Daoy (cell line): ENCODE measurements at regions not wholly inside any gene's neighbourhood (a gene's known extent, or its start where the extent isn't known, plus 50 kb on each side); places are given as distances from the start of the nearest gene placed in this dataset.

Source experiments
- DNase-seq: peaks from one replicate; pipeline ENCODE4 v3.0.0-alpha.2; 2015; ENCODE audit warnings: low read depth

DNA sequence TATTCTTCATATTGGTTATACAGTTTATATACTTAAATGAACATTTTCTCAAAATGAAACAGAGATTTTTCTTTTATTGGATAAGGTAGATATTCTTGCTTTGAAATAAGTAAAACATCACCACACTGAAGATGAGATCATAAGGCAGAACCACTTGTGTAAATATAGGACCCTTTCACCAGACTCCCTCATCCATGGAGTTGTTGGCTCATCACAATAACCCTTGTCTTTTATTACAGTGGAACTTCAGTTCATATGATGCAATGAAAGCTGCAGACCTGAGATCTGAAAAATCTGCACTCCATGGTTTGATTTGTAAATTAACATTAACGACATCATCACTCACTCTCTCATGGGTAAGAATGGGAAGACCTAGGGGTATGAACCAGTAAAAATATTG, 51.9 kb upstream of the DBX2 start:
- DNase-seq, result no peak

DNA sequence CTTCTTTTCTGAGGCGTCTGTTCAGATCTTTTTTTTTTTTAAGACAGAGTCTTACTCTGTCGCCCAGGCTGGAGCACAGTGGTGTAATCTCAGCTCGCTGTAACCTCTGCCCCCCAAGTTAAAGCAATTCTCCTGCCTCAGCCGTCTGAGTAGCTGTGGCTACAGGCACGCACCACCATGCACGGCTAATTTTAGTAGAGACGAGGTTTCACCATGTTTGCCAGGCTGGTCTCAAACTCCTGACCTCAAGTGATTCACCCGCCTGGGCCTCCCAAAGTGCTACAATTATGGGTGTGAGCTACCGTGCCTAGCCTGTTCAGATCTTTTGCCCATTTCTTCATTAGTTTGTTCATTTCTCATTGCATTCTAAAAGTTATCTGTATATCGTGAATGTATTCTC, 55.1 kb upstream of the DBX2 start:
- DNase-seq, result no peak

DNA sequence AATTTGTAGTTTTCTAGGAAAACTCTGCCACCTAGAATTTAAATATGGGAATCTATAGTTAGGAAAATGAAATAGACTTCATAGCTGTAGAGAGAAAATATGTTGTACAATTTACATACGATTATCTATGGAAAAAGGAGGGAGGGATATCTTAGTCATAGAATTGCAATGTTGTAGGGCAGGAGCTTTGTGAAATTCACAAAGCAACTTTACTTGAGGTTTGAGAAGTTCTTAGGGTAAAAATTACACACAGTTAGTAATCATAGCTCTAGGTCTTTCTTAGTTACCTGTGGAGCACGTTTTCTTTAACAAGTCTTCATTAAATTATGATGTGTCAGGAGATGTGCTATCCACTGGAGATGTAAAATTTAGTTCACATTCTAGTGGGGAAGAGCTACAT, 61.4 kb upstream of the DBX2 start:
- DNase-seq, result no peak

DNA sequence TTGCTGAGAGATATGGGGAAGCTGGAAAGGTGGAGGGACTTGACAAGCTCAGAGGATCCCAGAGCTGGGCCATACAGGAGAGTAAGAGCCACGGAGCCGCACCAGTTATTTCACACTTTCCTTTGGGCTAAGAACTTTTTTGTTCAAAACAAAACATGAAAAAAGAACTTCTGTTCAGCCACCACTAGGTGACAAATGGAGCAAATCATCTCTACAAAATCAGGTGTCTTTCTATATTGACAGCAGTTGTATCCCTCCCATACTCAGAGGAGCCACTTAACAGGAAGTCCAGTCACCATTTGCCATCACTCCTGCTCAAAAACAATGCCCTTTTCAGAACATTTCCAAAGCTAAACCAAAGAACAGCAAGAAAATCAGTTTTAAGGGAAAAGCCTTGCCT, 70.3 kb upstream of the DBX2 start:
- no peak for DNase-seq

DNA sequence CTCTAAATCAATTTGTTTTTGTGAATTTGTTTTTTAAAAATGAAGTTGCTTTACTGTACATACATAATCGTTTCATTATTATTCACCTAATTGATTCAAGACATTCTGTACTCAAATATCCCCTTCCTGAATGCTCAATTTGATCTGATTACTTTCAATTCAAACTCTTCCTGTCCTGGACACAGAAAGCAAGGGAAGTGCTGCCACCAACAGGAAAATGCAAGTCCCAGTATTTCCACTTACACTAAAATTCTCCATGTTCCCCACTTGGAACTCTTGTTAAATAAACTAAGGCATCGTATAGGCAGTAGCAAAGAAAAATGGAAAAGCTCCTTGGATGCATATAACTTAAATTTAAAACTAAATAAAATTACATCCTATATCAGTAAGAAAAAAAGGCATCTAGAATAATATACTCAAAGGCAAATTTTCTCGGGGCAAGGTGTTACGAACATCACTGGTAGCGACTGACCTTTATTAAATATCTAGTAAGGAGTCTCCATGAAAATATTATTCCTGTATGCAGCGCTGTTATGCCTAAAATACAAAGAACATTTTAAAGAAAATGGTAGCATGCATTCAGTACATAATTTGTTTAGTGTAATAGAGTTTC, 72.0 kb upstream of the DBX2 start:
- DNase-seq, result peak; percentile 36

DNA sequence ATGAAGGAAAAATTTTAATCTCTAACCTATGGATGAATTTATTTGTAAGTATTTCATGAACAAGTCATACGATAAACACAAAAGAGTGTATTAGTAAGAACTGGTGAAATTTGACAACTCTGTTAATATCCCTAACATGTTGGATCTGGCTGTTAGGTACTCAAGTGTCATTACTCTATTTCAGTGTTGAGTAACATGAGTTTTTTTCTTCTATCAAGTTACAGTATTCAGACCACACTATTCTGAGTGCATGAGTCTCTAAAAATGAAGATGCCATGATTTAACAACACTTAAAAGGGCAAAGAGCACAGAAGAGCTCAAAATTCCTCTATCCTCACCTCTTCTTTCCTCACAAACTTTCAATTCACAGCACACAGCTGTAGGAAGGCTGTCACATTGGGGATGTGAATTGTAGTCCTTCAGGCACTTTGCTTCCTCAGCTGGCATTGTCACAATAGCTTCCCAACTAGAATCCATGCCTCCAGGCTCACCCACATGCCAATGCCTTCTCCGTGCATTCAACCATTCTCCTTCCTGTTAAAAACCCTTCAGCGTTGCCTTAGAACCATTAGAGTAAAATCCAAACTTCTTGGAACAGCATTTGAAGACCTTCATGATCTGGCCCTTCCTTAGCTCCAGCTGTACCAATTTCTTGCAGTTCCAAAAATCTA, 73.7 kb upstream of the DBX2 start:
- no peak for DNase-seq

DNA sequence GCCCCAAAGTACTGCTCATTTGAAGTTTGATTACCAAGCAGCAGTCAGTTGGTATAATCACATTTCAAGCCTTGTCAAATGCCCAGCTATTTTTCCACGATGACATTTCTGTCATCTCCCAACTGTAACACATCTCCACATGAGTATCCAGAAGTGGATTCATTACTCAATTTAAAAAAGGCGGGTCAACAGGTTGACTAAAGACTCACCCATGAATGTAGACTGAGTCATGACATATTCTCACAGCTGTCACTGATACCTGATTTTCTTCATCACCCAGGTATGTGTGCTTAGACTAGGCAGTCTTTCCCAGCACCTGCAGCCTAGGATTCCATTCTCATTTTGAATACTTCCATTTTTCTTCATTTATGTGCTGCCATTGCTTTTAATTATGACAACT, 75.1 kb upstream of the DBX2 start:
- no peak for DNase-seq

DNA sequence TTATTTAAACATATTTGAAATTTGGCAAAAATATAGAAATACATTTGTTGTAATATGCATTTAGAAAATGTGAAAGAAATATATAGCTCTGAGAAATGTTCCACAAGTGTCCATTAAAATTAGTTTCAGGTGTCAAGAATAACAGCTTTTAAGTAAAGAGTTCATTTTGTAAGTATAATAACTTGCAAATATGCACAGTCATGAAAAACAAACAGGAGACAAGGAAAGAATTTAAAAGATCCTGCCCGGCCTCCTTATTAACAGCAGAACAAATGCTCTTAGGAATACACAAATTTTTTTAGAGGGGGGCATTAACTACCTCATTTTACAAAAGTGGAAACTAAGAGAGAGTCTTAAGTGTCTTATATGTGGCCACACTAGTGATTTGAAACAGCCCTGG, 77.7 kb upstream of the DBX2 start:
- DNase-seq, result no peak

DNA sequence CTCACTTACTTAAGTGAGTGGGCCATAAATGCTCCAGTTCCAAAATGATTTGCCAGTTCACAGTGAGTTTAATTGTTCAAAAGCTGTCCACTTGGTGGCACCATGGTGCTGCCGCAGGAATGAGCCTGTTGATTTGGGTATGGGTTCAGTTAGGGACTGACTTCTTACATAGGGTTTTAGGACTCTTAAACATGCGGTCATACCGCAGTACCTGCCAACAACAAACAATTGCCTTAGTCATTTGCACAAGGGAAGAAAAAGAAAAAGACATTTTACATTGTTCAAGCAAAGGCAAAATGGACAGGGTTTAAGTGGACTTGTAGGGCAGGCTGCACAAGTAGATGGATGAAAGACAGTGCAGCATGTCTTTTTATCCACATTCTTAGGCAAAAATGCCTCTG, 80.0 kb upstream of the DBX2 start:
- peak; percentile 61 for DNase-seq

DNA sequence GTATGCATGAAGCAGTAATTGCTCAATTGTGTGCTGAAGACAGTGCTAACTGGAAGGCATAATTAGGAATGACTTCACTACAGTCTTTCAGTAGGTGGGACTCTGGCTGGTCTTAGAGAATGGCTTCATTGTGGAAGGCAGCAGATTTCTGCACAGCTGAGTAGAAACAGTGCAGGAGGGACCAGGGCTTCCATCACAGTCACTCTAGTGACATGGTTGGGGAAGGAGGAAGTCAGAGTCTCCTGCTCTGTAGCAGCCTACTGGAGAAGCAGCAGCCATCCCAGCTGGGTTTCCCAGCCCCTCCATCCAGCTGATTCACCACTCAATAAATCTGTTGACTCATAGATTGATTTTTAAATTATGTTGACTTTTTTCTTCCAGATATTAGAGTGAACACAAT, 80.6 kb upstream of the DBX2 start:
- DNase-seq, result no peak

DNA sequence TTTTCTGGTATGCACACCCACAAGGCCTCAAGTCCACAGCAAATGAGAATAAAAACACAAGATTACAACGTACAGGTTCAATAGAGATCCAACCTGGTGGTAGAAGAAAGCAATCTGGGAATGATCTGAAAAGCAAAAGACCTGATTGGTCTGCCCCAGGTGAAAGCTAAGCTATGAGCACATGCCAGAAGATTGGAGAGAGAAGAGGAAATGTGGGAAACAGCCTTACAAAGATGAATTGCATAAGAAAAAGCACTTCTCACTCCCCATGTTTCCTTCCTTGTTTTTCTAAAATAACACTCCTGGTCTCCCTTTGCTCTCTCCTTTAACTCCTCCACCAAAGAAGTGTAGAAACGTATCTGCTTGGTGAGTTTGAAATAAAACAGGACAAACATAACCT, 77.3 kb upstream of the ANO6 start:
- no peak for DNase-seq

DNA sequence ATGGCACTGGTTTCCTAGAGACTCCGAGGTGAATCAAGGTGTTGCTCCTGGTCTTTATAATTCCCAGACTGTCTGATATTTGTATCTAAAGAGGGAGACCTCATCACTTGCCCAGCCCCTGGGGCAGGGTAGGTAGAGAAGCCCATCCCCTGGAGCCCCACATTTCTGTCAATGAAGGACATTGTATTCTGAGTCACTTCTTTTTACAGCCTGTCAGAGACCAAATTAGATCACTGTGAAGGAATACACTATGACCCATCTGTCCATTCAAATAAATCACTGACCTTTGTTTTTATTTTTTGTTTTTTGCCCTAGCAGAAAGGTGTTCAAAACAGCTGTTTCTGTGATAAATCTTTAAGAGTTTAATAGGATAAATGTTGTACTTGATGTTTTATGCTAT, 67.9 kb upstream of the ANO6 start:
- DNase-seq, result no peak

DNA sequence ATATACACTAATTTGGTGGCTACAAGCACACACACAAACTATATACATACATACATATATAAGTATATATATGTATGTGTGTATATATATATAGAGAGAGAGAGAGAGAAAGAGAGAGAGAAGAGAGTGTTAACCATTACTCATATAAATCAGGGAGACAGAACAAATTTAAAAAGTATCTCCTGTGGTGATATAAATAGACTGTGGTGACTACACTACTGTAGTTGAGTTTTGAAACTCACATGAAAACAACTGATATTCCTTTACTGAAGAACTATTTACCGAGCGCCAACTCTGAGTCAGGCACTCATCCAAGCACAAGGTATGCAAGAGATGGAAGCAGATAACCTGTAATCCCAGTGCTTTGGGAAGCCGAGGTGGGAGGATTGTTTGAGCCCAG, 67.3 kb upstream of the ANO6 start:
- DNase-seq, result no peak

DNA sequence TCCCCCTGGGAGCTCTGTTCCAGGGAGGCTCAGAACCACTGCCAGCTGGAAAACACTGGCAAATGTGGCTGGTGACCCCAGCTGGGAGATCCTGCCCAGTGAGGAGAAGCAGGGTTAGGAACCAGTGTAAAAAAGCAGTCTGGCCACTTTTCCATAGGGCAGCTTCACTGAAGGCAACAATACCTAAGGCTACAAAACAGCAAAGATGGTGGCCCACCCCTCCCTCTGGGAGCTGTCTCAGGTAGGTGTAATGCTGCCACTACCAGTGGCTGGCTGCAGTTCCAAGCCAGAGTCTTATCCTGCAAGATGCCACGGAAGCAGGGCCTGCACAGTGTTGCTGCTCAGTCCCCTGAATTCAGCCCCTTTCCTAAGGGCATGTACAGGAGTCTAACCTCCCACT, 50.6 kb upstream of the ANO6 start:
- no peak for DNase-seq

DNA sequence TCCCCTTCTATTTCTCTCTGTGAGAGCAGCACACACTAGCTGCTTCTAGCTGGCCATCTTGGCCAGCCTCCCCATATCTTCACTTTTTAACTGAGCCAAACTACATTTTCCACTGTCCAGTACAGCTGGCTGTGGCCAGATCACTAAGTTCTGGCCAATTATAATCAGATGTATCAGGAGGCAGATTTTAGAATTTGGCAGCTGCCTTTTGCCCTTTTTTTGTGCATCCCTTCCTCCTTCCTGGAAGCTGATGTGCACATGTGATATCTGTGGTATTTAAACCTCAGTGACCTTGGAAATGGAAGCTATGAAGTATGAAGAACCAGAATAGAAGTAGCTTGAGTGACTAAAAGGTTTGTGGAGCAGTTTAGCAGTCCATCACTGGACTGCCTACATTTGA, 49.8 kb upstream of the ANO6 start:
- no peak for DNase-seq
